Breast epithelium (tissue), 3 donors: ENCODE measurements at regions not wholly inside any gene's neighbourhood (a gene's known extent, or its start where the extent isn't known, plus 50 kb on each side); places are given as distances from the start of the nearest gene placed in this dataset.

Source experiments
- CTCF ChIP-seq, 3 donors: fragments of 450-650 bp; IDR thresholded peaks; one replicate each; pipeline ENCODE4 v1.5.1; 2016 to 2017; ENCODE audit warnings: antibody characterized with exemption in 3 of 3, mild to moderate bottlenecking in 3 of 3, moderate library complexity in 3 of 3
- POLR2A ChIP-seq: fragments of 450-650 bp; IDR thresholded peaks from one replicate; pipeline ENCODE4 v1.6.1; 2016; ENCODE audit warnings: antibody characterized with exemption, mild to moderate bottlenecking, moderate library complexity
- POLR2AphosphoS5 ChIP-seq, 3 donors: sonication (generic); formaldehyde crosslinking; IDR thresholded peaks; one replicate each; pipeline ENCODE4 v1.6.1; 2017; ENCODE audit warnings: antibody characterized with exemption in 3 of 3

GRCh38 chr5:154606246-154606645 lies 128.2 kb upstream of the HAND1 start:
- TF ChIP-seq CTCF (IDR thresholded peaks at IDR 0.05) (no peak), POLR2A (no peak), POLR2AphosphoS5 (IDR thresholded peaks at IDR 0.05) (no peak)
